Panc1 (cell line): ENCODE measurements at regions not wholly inside any gene's neighbourhood (a gene's known extent, or its start where the extent isn't known, plus 50 kb on each side); places are given as distances from the start of the nearest gene placed in this dataset.

ENCODE experiments used
- ATAC-seq: fragments of 200-7000 bp; cut with Tn5 transposase; 2 replicates; pipeline ENCODE4 v1.9.1; 2020; ENCODE audit warnings: mild to moderate bottlenecking, moderate library complexity
- BruUV-seq: library from RNA; stranded (reverse); fragments of 400-500 nt; replicated peaks from 2 replicates; lab custom pipeline; 2021; lab: Mats Ljungman, UMichigan
- CTCF ChIA-PET: fragments of 300-600 bp; sonication (Branson Sonifier 250); formaldehyde crosslinking; loops from one replicate; lab custom pipeline; 2022; ENCODE audit warnings: antibody characterized with exemption; lab: Charles Lee
- POLR2A ChIA-PET: fragments of 300-600 bp; sonication (Branson Sonifier 250); formaldehyde crosslinking; loops from one replicate; lab custom pipeline; 2022; ENCODE audit warnings: antibody characterized with exemption; lab: Charles Lee
- DNase-seq: peaks from one replicate; pipeline ENCODE4 v3.0.0-alpha.2; 2010; ENCODE audit warnings: low read depth, low spot score
- H3K27ac ChIP-seq: 2 replicates; pipeline ENCODE4 v1.5.1; 2011; ENCODE audit warnings: mild to moderate bottlenecking, low read length, inconsistent platforms
- H3K27me3 ChIP-seq: fragments of 200-500 bp; sonication (Bioruptor generic); 2 replicates; pipeline ENCODE4 v1.6.0; 2014; ENCODE audit warnings: low read length, inconsistent platforms; ENCODE audit not compliant: control insufficient read depth, insufficient read depth
- H3K36me3 ChIP-seq: fragments of 200-500 bp; sonication (Bioruptor generic); 2 replicates; pipeline ENCODE4 v1.5.1; 2014; ENCODE audit warnings: inconsistent platforms, mild to moderate bottlenecking, low read length, moderate library complexity; ENCODE audit not compliant: control insufficient read depth, insufficient read depth
- H3K4me1 ChIP-seq: 2 replicates; pipeline ENCODE4 v1.5.1; 2011; ENCODE audit warnings: inconsistent platforms, mild to moderate bottlenecking, low read length, moderate library complexity; ENCODE audit not compliant: control insufficient read depth, insufficient read depth
- H3K4me3 ChIP-seq, 2 experiments: 2 replicates each; pipeline ENCODE4 v1.5.1; 2011 to 2012; ENCODE audit warnings: low read depth in 2 of 2, low read length in 2 of 2, mild to moderate bottlenecking in 2 of 2, inconsistent platforms in 1 of 2, moderate library complexity in 1 of 2
- H3K9me3 ChIP-seq: fragments of 200-500 bp; sonication (Bioruptor generic); 2 replicates; pipeline ENCODE4 v1.5.1; 2014; ENCODE audit warnings: low read depth, mild to moderate bottlenecking, inconsistent platforms, low read length, moderate library complexity; ENCODE audit not compliant: control insufficient read depth, insufficient read depth
- CTCF ChIP-seq: fragments of 450-650 bp; IDR thresholded peaks from 2 replicates; pipeline ENCODE4 v1.5.1; 2017; ENCODE audit warnings: mild to moderate bottlenecking
- POLR2AphosphoS5 ChIP-seq: IDR thresholded peaks from 2 replicates; pipeline ENCODE4 v1.6.1; 2012; ENCODE audit warnings: mild to moderate bottlenecking, low read depth, low read length, moderate library complexity
- REST ChIP-seq, 2 experiments: IDR thresholded peaks; 2 replicates each; pipeline ENCODE4 v1.6.1; 2011 to 2012; ENCODE audit warnings: low read depth in 2 of 2, control low read depth in 1 of 2, low read length in 1 of 2, mild to moderate bottlenecking in 1 of 2, moderate library complexity in 1 of 2; ENCODE audit not compliant: insufficient read depth in 1 of 2
- SIN3A ChIP-seq: IDR thresholded peaks from 2 replicates; pipeline ENCODE4 v1.6.1; 2012; ENCODE audit warnings: low read depth, mild to moderate bottlenecking, low read length, moderate library complexity, borderline replicate concordance; ENCODE audit not compliant: insufficient read depth
- TCF7L2 ChIP-seq: IDR thresholded peaks from 2 replicates; pipeline ENCODE4 v1.6.1; 2011; ENCODE audit warnings: mild to moderate bottlenecking, low read depth, low read length, inconsistent platforms
- in situ Hi-C: cut with HindIII; loops from 2 replicates; pipeline ENCODE4 v1.10.0; 2016; ENCODE audit warnings: low sequenced_read_pairs, low pct_unique_long_range_greater_than_20kb
- intact Hi-C: fragments of 100-400 bp; cut with micrococcal nuclease; formaldehyde crosslinking; loops from one replicate; pipeline ENCODE4 v1.10.0; 2022; ENCODE audit not compliant: unreplicated experiment

- CTCF ChIA-PET = no interaction called here
- no peaks in the 10 kb centered on the region for H3K9me3 ChIP-seq
- BruUV-seq = no TSS peak
- no peak overlapping the region for H3K4me3 ChIP-seq
- DNase-seq (no peak), ATAC-seq (no peak)
- no peaks in the 10 kb centered on the region for H3K4me1 ChIP-seq
- no peak overlapping the region for H3K27ac ChIP-seq
- POLR2A ChIA-PET = no interaction called here
- in situ Hi-C loops = no loop called here
- intact Hi-C loops = no loop called here
- H3K36me3 ChIP-seq = no peaks in the 10 kb centered on the region
- TF ChIP-seq POLR2AphosphoS5 (no peak), SIN3A (no peak), REST (IDR thresholded peaks at IDR 0.05; ENCODE audit: insufficient read depth in 1 of 2, low read depth in 2 of 2, low read length in 1 of 2) (no peak), TCF7L2 (no peak), CTCF (no peak)
- no peaks in the 10 kb centered on the region for H3K27me3 ChIP-seq
These were observed 118.4 kb downstream of the BANF2 start for GRCh38 chr20:17818187-17818586.

- no peaks in the 10 kb centered on the region for H3K36me3 ChIP-seq
- TF ChIP-seq CTCF (no peak), REST (IDR thresholded peaks at IDR 0.05; ENCODE audit: insufficient read depth in 1 of 2, low read depth in 2 of 2, low read length in 1 of 2) (no peak), POLR2AphosphoS5 (no peak), TCF7L2 (no peak), SIN3A (no peak)
- ChIA-PET CTCF (interaction anchor here (0.6 kb wide), 1 partner anchor 14 kb away, joined by 5 read pairs; no protein-coding TSS in a partner anchor), POLR2A (no interaction called here)
- H3K4me1 ChIP-seq = no peaks in the 10 kb centered on the region
- BruUV-seq = no TSS peak
- H3K9me3 ChIP-seq = no peaks in the 10 kb centered on the region
- no peak for DNase-seq
- H3K27me3 ChIP-seq = no peaks in the 10 kb centered on the region
- no peak for ATAC-seq
- in situ Hi-C loops (no loop called here), intact Hi-C loops (no loop called here)
- H3K27ac ChIP-seq = no peak overlapping the region
- H3K4me3 ChIP-seq = no peak overlapping the region
These were observed 117.2 kb downstream of the BANF2 start for GRCh38 chr20:17816804-17817587.
